ENCODE measurements at regions not wholly inside any gene's neighbourhood (a gene's known extent, or its start where the extent isn't known, plus 50 kb on each side); places are given as distances from the start of the nearest gene placed in this dataset.

DNA sequence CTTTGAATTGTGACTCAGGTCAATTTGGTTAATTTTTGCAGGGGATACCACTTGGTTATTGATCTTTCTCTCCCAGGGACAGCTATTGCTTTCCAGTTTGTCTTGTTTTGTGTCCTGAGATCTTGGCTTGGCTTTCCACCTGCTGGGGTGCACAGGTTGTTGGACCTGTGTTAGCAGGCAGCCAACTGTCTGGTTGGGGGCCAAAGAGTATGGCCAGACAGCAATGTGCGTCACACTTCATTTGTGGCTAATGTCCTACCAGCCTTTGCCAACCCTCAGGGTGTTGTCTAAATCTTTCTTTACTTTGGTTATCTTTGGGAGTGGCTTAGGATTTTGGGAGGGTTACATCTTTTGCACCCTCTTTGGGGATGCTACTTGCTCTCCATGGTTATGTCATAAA, 494.9 kb upstream of the ATP2B1 start:
- Histone ChIP-seq H3K4me3 (ENCODE audit: low read length) (no peak overlapping the region), H3K4me1 (ENCODE audit: control insufficient read depth, low read depth, low read length) (no peaks in the 10 kb centered on the region), H2BK15ac (replicated peaks; ENCODE audit: low read depth) (no peak overlapping the region), H3K56ac (ENCODE audit: low read length) (no peak overlapping the region), H2BK5ac (ENCODE audit: low read length) (no peak overlapping the region), H3K18ac (ENCODE audit: low read length) (no peak overlapping the region), H3K27me3 (ENCODE audit: insufficient read depth, low read length, poor library complexity) (no peaks in the 10 kb centered on the region), H3K27ac (ENCODE audit: low read depth, low read length) (no peak overlapping the region), H4K5ac (ENCODE audit: low read length) (no peak overlapping the region), H3K79me2 (ENCODE audit: control insufficient read depth, insufficient read depth, low read length) (no peaks in the 10 kb centered on the region), H2AK5ac (ENCODE audit: low read length) (no peak overlapping the region), H3K4me2 (ENCODE audit: low read length) (no peak overlapping the region), H3K9ac (ENCODE audit: low read length) (no peak overlapping the region), H2BK120ac (ENCODE audit: low read depth, low read length) (no peak overlapping the region), H3K23ac (ENCODE audit: low read length) (no peak overlapping the region), H3K4ac (ENCODE audit: low read depth, low read length) (no peak overlapping the region), H3K36me3 (ENCODE audit: control insufficient read depth, insufficient read depth, low read length) (no peaks in the 10 kb centered on the region), H4K8ac (ENCODE audit: low read depth, low read length) (no peak overlapping the region), H3K79me1 (ENCODE audit: low read length) (no peaks in the 10 kb centered on the region)
- no CpG with 5 or more reads among the region's 1 CpG for WGBS (ENCODE audit: extremely low coverage, insufficient coverage, low lambda C conversion rate)
- no peak for DNase-seq

DNA sequence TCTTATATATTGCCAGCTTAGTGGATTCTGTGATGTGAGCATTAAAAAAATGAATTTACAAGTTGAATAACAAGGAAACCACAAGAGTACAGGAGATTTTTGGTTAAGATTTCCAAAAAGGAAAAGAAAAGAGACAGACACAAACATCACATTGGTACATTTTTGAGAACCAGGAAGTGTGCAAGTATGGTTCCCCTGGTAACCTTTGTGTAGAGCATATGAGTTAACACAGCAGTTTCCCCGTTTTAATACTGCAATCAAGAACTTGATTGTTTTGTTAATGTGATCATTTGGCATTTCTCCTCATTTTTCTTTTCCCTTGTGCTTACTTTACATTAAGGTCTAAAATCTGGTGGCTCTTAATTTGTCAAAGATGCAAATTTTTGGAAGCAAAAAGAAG, 490.4 kb upstream of the ATP2B1 start:
- Histone ChIP-seq H4K8ac (ENCODE audit: low read depth, low read length) (no peak overlapping the region), H3K18ac (ENCODE audit: low read length) (no peak overlapping the region), H3K27me3 (ENCODE audit: insufficient read depth, low read length, poor library complexity) (no peaks in the 10 kb centered on the region), H3K4me3 (ENCODE audit: low read length) (no peak overlapping the region), H3K4me2 (ENCODE audit: low read length) (no peak overlapping the region), H2AK5ac (ENCODE audit: low read length) (no peak overlapping the region), H3K4ac (ENCODE audit: low read depth, low read length) (no peak overlapping the region), H3K36me3 (ENCODE audit: control insufficient read depth, insufficient read depth, low read length) (no peaks in the 10 kb centered on the region), H2BK15ac (replicated peaks; ENCODE audit: low read depth) (no peak overlapping the region), H3K56ac (ENCODE audit: low read length) (no peak overlapping the region), H2BK120ac (ENCODE audit: low read depth, low read length) (no peak overlapping the region), H3K23ac (ENCODE audit: low read length) (no peak overlapping the region), H3K79me1 (ENCODE audit: low read length) (no peaks in the 10 kb centered on the region), H3K4me1 (ENCODE audit: control insufficient read depth, low read depth, low read length) (no peaks in the 10 kb centered on the region), H3K9ac (ENCODE audit: low read length) (no peak overlapping the region), H4K5ac (ENCODE audit: low read length) (no peak overlapping the region), H3K27ac (ENCODE audit: low read depth, low read length) (no peak overlapping the region), H2BK5ac (ENCODE audit: low read length) (no peak overlapping the region), H3K79me2 (ENCODE audit: control insufficient read depth, insufficient read depth, low read length) (no peaks in the 10 kb centered on the region)
- DNase-seq: no peak
- WGBS (ENCODE audit: extremely low coverage, insufficient coverage, low lambda C conversion rate): no CpG with 5 or more reads among the region's 1 CpG

DNA sequence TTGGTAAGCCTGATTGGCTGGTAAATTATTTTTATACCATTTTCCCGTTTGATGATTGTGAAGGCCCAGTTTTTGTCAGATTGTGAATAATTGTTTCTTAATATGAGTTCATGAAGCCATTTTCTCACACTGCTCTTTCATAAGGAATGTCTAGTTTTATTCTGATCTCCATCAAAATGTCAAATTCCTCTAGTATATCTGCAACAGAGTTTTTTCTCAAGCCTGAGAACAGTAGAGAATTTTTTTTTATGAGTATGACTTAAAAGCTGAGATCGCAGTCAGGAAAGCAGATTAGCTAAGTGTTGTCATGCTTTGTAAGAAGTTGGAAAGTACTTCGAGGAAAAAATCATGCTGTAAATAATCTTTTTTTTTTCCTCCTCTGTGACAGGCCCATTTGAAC, 484.9 kb upstream of the ATP2B1 start:
- no peaks in the 10 kb centered on the region for H3K4me1 ChIP-seq (ENCODE audit: control insufficient read depth, low read depth, low read length)
- no CpG with 5 or more reads among the region's 3 CpGs for WGBS (ENCODE audit: extremely low coverage, insufficient coverage, low lambda C conversion rate)

DNA sequence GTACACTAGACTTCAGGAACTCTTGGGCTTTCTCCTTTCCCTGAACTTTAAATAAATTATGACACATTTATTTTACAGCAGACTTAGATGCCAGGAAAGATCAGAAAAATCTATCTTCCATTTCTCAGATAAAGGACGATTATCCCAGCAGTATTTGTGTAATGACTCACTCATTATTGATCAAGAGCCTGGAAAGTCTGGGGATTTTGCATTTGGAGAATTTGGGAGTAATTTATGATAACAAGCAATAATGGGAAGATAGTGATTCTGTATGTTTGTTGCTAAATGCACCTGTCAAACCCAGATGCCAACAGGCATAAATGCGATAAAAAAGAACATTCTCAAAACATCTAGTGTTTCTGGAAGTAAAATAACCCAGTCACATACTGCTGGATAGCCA, 480.2 kb upstream of the ATP2B1 start:
- Histone ChIP-seq H3K4me1 (ENCODE audit: control insufficient read depth, low read depth, low read length) (no peaks in the 10 kb centered on the region), H4K8ac (ENCODE audit: low read depth, low read length) (no peak overlapping the region), H2BK120ac (ENCODE audit: low read depth, low read length) (no peak overlapping the region), H3K79me1 (ENCODE audit: low read length) (no peaks in the 10 kb centered on the region), H3K27ac (ENCODE audit: low read depth, low read length) (no peak overlapping the region), H2BK15ac (replicated peaks; ENCODE audit: low read depth) (no peak overlapping the region), H3K9ac (ENCODE audit: low read length) (no peak overlapping the region), H4K5ac (ENCODE audit: low read length) (no peak overlapping the region), H3K79me2 (ENCODE audit: control insufficient read depth, insufficient read depth, low read length) (no peaks in the 10 kb centered on the region), H3K4me3 (ENCODE audit: low read length) (no peak overlapping the region), H3K36me3 (ENCODE audit: control insufficient read depth, insufficient read depth, low read length) (no peaks in the 10 kb centered on the region), H3K18ac (ENCODE audit: low read length) (no peak overlapping the region), H3K23ac (ENCODE audit: low read length) (no peak overlapping the region), H3K4ac (ENCODE audit: low read depth, low read length) (no peak overlapping the region), H3K27me3 (ENCODE audit: insufficient read depth, low read length, poor library complexity) (no peaks in the 10 kb centered on the region), H2BK5ac (ENCODE audit: low read length) (no peak overlapping the region), H3K56ac (ENCODE audit: low read length) (no peak overlapping the region), H2AK5ac (ENCODE audit: low read length) (no peak overlapping the region), H3K4me2 (ENCODE audit: low read length) (no peak overlapping the region)
- WGBS (ENCODE audit: extremely low coverage, insufficient coverage, low lambda C conversion rate): no CpG with 5 or more reads among the region's 2 CpGs
- no peak for DNase-seq

More for the DNA sequence above, 484.9 kb upstream of the ATP2B1 start:
- H3K18ac ChIP-seq (ENCODE audit: low read length): no peak overlapping the region
- H3K27me3 ChIP-seq (ENCODE audit: insufficient read depth, low read length, poor library complexity): no peaks in the 10 kb centered on the region
- H3K4me2 ChIP-seq (ENCODE audit: low read length): no peak overlapping the region
- H3K9ac ChIP-seq (ENCODE audit: low read length): no peak overlapping the region
- no peak overlapping the region for H4K5ac ChIP-seq (ENCODE audit: low read length)
- no peak overlapping the region for H3K56ac ChIP-seq (ENCODE audit: low read length)
- no peak overlapping the region for H3K27ac ChIP-seq (ENCODE audit: low read depth, low read length)
- H3K36me3 ChIP-seq (ENCODE audit: control insufficient read depth, insufficient read depth, low read length): no peaks in the 10 kb centered on the region
- no peak overlapping the region for H3K4me3 ChIP-seq (ENCODE audit: low read length)
- H3K79me2 ChIP-seq (ENCODE audit: control insufficient read depth, insufficient read depth, low read length): no peaks in the 10 kb centered on the region
- no peak overlapping the region for H2BK120ac ChIP-seq (ENCODE audit: low read depth, low read length)
- H2AK5ac ChIP-seq (ENCODE audit: low read length): no peak overlapping the region
- no peak overlapping the region for H3K23ac ChIP-seq (ENCODE audit: low read length)
- H3K79me1 ChIP-seq (ENCODE audit: low read length): no peaks in the 10 kb centered on the region
- H2BK15ac ChIP-seq (replicated peaks; ENCODE audit: low read depth): no peak overlapping the region
- H4K8ac ChIP-seq (ENCODE audit: low read depth, low read length): no peak overlapping the region
- no peak overlapping the region for H3K4ac ChIP-seq (ENCODE audit: low read depth, low read length)
- H2BK5ac ChIP-seq (ENCODE audit: low read length): no peak overlapping the region
- DNase-seq: no peak

- Histone ChIP-seq H3K79me2 (ENCODE audit: control insufficient read depth, insufficient read depth, low read length) (no peaks in the 10 kb centered on the region), H4K5ac (ENCODE audit: low read length) (no peak overlapping the region), H3K36me3 (ENCODE audit: control insufficient read depth, insufficient read depth, low read length) (no peaks in the 10 kb centered on the region), H2AK5ac (ENCODE audit: low read length) (no peak overlapping the region), H3K4me2 (ENCODE audit: low read length) (no peak overlapping the region), H3K27ac (ENCODE audit: low read depth, low read length) (no peak overlapping the region), H3K56ac (ENCODE audit: low read length) (no peak overlapping the region), H3K79me1 (ENCODE audit: low read length) (no peaks in the 10 kb centered on the region), H3K23ac (ENCODE audit: low read length) (no peak overlapping the region), H4K8ac (ENCODE audit: low read depth, low read length) (no peak overlapping the region), H2BK5ac (ENCODE audit: low read length) (no peak overlapping the region), H3K4ac (ENCODE audit: low read depth, low read length) (no peak overlapping the region), H3K9ac (ENCODE audit: low read length) (no peak overlapping the region), H3K18ac (ENCODE audit: low read length) (no peak overlapping the region), H2BK15ac (replicated peaks; ENCODE audit: low read depth) (no peak overlapping the region), H3K4me3 (ENCODE audit: low read length) (no peak overlapping the region), H2BK120ac (ENCODE audit: low read depth, low read length) (no peak overlapping the region), H3K4me1 (ENCODE audit: control insufficient read depth, low read depth, low read length) (no peaks in the 10 kb centered on the region), H3K27me3 (ENCODE audit: insufficient read depth, low read length, poor library complexity) (no peaks in the 10 kb centered on the region)
- no peak for DNase-seq
- WGBS (ENCODE audit: extremely low coverage, insufficient coverage, low lambda C conversion rate): no CpG with 5 or more reads among the region's 1 CpG
Observed at GRCh38 chr12:90183201-90183600, 474.6 kb upstream of the ATP2B1 start.

DNA sequence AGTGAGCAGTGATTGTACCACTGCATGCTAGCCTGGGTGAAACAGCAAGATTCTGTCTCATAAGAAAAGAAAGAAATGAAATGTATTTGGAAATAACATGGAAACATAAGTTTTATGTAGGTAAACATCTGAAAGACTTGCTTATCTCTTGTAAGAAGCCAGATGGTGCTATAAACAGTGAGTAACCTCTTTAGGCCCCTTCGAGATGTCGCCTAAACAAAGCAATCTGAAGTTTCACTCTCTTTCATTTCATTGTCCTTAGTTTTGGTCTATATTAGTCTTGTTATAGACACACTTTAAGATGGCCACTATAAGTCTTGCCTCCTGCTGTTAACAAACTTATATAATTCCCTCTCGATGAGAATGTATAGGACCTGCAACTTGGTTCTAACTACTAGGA, 472.6 kb upstream of the ATP2B1 start:
- no peak overlapping the region for H4K8ac ChIP-seq (ENCODE audit: low read depth, low read length)
- H3K4me3 ChIP-seq (ENCODE audit: low read length): no peak overlapping the region
- H3K36me3 ChIP-seq (ENCODE audit: control insufficient read depth, insufficient read depth, low read length): no peaks in the 10 kb centered on the region
- no peaks in the 10 kb centered on the region for H3K79me1 ChIP-seq (ENCODE audit: low read length)
- H3K79me2 ChIP-seq (ENCODE audit: control insufficient read depth, insufficient read depth, low read length): no peaks in the 10 kb centered on the region
- H3K4me1 ChIP-seq (ENCODE audit: control insufficient read depth, low read depth, low read length): no peaks in the 10 kb centered on the region
- H3K9ac ChIP-seq (ENCODE audit: low read length): no peak overlapping the region
- DNase-seq: no peak
- H2BK5ac ChIP-seq (ENCODE audit: low read length): no peak overlapping the region
- no peak overlapping the region for H2AK5ac ChIP-seq (ENCODE audit: low read length)
- no peak overlapping the region for H3K4ac ChIP-seq (ENCODE audit: low read depth, low read length)
- no peaks in the 10 kb centered on the region for H3K27me3 ChIP-seq (ENCODE audit: insufficient read depth, low read length, poor library complexity)
- no peak overlapping the region for H3K18ac ChIP-seq (ENCODE audit: low read length)
- H3K23ac ChIP-seq (ENCODE audit: low read length): no peak overlapping the region
- no peak overlapping the region for H4K5ac ChIP-seq (ENCODE audit: low read length)
- no CpG with 5 or more reads among the region's 3 CpGs for WGBS (ENCODE audit: extremely low coverage, insufficient coverage, low lambda C conversion rate)
- H3K56ac ChIP-seq (ENCODE audit: low read length): no peak overlapping the region
- H3K4me2 ChIP-seq (ENCODE audit: low read length): no peak overlapping the region
- no peak overlapping the region for H2BK15ac ChIP-seq (replicated peaks; ENCODE audit: low read depth)
- H2BK120ac ChIP-seq (ENCODE audit: low read depth, low read length): no peak overlapping the region
- H3K27ac ChIP-seq (ENCODE audit: low read depth, low read length): no peak overlapping the region

Data from mesendoderm (in vitro differentiated cells).